Cardiac muscle cell (in vitro differentiated cells and primary cell): ENCODE measurements at regions not wholly inside any gene's neighbourhood (a gene's known extent, or its start where the extent isn't known, plus 50 kb on each side); places are given as distances from the start of the nearest gene placed in this dataset.

Source experiments
- DNase-seq, 2 donors: peaks; one replicate each; pipeline versions ENCODE4 v3.0.0 to v3.0.0-alpha.2; 2010 to 2017; ENCODE audit warnings: low read depth in 1 of 2, low spot score in 1 of 2
- H3K27ac ChIP-seq: fragments of 200-600 bp; sonication (generic); 2 replicates; pipeline ENCODE4 v1.5.1; 2016
- H3K27me3 ChIP-seq: fragments of 200-600 bp; sonication (generic); 2 replicates; pipeline ENCODE4 v1.6.0; 2016; ENCODE audit warnings: control low read depth
- H3K36me3 ChIP-seq: fragments of 200-600 bp; sonication (generic); 2 replicates; pipeline ENCODE4 v1.5.1; 2016; ENCODE audit warnings: control low read depth
- H3K4me1 ChIP-seq: fragments of 200-600 bp; sonication (generic); 2 replicates; pipeline ENCODE4 v1.8.1; 2017; ENCODE audit warnings: low read depth, mild to moderate bottlenecking, mixed run types
- H3K4me3 ChIP-seq: fragments of 200-600 bp; sonication (generic); 2 replicates; pipeline ENCODE4 v1.5.1; 2016; ENCODE audit warnings: mild to moderate bottlenecking
- H3K9me3 ChIP-seq: fragments of 200-600 bp; sonication (generic); 2 replicates; pipeline ENCODE4 v1.5.1; 2017; ENCODE audit warnings: low read depth, mild to moderate bottlenecking, control low read depth
- TF ChIP-seq, protein P1 (sequence below): IDR thresholded peaks from 2 replicates; pipeline ENCODE4 v1.5.1; 2012; ENCODE audit warnings: low read depth, mild to moderate bottlenecking, low read length

DNA sequence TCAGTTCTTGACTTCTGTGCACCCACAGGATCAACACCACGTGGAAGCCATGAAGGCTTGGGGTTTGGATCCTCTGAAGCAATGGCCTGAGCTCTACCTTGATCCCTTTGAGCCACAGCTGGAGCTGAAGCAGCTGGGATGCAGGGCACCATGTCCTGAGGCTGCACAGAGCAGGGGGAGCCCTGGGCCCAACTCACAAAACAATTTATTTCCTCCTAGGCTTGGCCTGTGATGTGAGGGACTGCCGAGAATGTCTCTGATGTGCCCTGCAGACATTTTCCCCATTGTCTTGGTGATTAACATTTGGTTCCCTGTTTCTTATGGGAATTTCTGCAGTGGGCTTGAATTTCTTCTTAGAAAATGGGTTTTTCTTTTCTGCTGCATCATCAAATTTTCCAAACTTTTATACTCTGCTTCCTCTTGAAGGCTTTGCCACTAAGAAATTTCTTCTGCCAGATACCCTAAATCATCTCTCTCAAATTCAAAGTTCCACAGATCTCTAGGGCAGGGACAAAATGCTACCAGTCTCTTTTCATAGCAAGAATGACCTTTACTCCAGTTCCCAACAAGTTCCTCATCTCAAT, 288.2 kb downstream of the CCDC59 start:
- Histone ChIP-seq H3K27me3 (no peaks in the 10 kb centered on the region), H3K9me3 (no peaks in the 10 kb centered on the region), H3K36me3 (no peaks in the 10 kb centered on the region), H3K4me3 (no peak overlapping the region), H3K27ac (no peak overlapping the region), H3K4me1 (no peaks in the 10 kb centered on the region)
- no peak for DNase-seq
- TF ChIP-seq, protein P1, sequence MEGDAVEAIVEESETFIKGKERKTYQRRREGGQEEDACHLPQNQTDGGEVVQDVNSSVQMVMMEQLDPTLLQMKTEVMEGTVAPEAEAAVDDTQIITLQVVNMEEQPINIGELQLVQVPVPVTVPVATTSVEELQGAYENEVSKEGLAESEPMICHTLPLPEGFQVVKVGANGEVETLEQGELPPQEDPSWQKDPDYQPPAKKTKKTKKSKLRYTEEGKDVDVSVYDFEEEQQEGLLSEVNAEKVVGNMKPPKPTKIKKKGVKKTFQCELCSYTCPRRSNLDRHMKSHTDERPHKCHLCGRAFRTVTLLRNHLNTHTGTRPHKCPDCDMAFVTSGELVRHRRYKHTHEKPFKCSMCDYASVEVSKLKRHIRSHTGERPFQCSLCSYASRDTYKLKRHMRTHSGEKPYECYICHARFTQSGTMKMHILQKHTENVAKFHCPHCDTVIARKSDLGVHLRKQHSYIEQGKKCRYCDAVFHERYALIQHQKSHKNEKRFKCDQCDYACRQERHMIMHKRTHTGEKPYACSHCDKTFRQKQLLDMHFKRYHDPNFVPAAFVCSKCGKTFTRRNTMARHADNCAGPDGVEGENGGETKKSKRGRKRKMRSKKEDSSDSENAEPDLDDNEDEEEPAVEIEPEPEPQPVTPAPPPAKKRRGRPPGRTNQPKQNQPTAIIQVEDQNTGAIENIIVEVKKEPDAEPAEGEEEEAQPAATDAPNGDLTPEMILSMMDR, result no peak

DNA sequence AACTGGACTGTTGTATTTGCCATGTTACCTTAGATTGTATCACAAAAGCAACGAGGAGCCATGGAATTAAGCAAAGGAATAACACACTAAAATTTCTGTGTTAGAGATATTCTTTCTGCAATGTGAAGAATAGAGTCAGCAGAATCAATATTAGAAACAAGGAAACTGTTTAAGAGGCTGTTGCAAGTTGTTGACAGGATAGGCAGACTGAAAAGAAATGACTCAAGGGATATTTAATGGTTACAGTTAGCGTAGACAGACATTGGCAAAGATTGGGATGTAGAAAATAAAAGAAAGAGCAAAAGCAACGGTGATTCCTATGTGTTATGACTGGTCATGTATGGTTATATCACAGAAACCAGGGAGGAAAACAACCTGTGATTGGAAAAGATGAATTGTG, 299.0 kb upstream of the PPFIA2 start:
- Histone ChIP-seq H3K4me3 (no peak overlapping the region), H3K9me3 (no peaks in the 10 kb centered on the region), H3K27me3 (no peaks in the 10 kb centered on the region), H3K4me1 (no peaks in the 10 kb centered on the region), H3K27ac (no peak overlapping the region), H3K36me3 (no peaks in the 10 kb centered on the region)
- DNase-seq, result no peak
- TF ChIP-seq, protein P1, result no peak

DNA sequence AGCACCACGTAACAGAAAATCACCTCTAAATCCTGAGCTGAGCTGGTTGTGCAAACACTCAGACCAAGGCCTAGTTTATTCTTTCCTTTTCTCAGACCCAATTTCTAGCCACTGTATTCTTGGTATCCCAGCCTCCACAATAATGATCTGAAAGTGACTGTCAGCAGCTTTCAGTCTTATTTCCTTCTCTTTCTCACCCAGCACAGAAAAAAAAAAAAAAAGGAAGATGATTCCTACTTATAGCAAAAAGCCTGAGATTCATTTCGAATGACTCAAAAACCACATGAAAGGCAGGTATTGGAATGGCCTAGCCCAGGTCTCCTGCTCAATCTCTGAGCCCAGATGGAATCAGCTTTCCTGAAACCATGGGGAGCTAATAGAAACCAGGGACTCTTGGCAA, 298.6 kb upstream of the PPFIA2 start:
- no peaks in the 10 kb centered on the region for H3K27me3 ChIP-seq
- no peaks in the 10 kb centered on the region for H3K9me3 ChIP-seq
- no peak overlapping the region for H3K4me3 ChIP-seq
- H3K36me3 ChIP-seq, result no peaks in the 10 kb centered on the region
- TF ChIP-seq, protein P1, result no peak
- no peak for DNase-seq
- no peaks in the 10 kb centered on the region for H3K4me1 ChIP-seq
- H3K27ac ChIP-seq, result no peak overlapping the region

DNA sequence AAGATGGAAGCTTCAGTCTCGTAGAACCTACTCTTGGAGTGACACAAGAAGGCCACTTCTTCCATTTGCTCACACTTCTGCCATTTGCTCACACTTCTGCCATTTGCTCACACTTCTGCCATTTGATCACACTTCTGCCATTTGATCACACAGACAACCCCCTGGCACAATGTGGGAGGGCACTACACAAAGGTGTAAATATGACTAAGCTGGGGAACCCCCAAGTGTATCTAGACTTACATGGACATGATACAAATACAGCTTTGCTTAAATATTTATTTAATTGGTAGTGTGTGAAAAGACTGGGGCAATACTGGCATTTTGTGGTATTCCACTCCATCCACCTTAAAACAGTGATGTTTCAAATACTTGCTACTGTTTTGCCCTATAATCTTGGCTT, 296.2 kb upstream of the PPFIA2 start:
- H3K4me3 ChIP-seq, result no peak overlapping the region
- DNase-seq, result no peak
- H3K36me3 ChIP-seq, result no peaks in the 10 kb centered on the region
- H3K27me3 ChIP-seq, result no peaks in the 10 kb centered on the region
- H3K4me1 ChIP-seq, result no peaks in the 10 kb centered on the region
- H3K27ac ChIP-seq, result no peak overlapping the region
- TF ChIP-seq, protein P1, result no peak
- no peaks in the 10 kb centered on the region for H3K9me3 ChIP-seq

DNA sequence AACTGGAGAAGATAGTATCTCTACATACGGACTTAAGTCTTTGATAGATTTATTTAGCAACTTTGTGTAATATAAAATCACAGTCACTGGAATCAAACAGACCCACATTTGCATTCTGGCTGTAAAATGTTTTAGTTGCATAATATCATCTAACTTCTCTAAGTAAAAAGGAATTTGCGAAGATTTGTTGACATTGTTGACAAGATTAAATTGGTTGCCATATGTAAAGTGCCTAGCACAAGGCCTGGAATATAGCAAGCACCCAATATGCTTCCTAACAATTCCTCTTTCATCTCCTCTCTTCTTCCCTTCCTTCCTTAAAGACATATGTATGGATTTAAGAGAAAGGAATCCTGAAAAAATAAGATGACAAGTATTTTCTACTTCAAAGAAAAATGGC, 295.4 kb upstream of the PPFIA2 start:
- Histone ChIP-seq H3K27ac (no peak overlapping the region), H3K4me1 (no peaks in the 10 kb centered on the region)
- TF ChIP-seq, protein P1, result no peak

DNA sequence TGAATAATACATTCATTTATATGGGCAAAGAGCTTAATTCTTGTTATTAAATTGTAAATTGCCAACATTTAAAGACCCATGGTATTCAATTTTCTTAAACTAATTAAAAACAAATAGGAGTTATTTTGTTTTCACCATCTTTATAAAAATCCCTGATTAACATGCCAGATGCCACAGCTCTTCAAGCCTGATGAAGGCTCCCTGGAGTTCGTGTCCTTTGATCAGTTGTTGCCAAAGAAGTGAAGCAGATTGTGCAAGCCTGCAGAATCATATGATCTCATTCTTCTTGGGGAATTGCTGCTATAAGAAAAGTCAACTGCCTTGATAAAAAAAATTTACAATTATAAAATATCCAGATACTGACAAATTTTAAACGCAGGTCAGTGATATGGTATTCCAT, 288.3 kb upstream of the PPFIA2 start:
- TF ChIP-seq, protein P1, result no peak
- DNase-seq, result peak in 1 of 2 donors; percentile 1
- H3K36me3 ChIP-seq, result no peaks in the 10 kb centered on the region
- no peak overlapping the region for H3K27ac ChIP-seq
- no peaks in the 10 kb centered on the region for H3K4me1 ChIP-seq
- H3K4me3 ChIP-seq, result no peak overlapping the region
- H3K9me3 ChIP-seq, result no peaks in the 10 kb centered on the region
- no peaks in the 10 kb centered on the region for H3K27me3 ChIP-seq

More for the DNA sequence above, 295.4 kb upstream of the PPFIA2 start:
- DNase-seq, result no peak
- no peaks in the 10 kb centered on the region for H3K27me3 ChIP-seq
- no peaks in the 10 kb centered on the region for H3K9me3 ChIP-seq
- H3K36me3 ChIP-seq, result no peaks in the 10 kb centered on the region
- no peak overlapping the region for H3K4me3 ChIP-seq
